Muscle layer of duodenum (tissue), 2 donors: ENCODE measurements at regions not wholly inside any gene's neighbourhood (a gene's known extent, or its start where the extent isn't known, plus 50 kb on each side); places are given as distances from the start of the nearest gene placed in this dataset.
"Not testable (repeated sequence)": the region's sequence is repeated elsewhere in the genome, so short reads cannot be mapped to it uniquely, and the experiment has no call there.

Source experiments
- H3K27ac ChIP-seq: one replicate; pipeline ENCODE4 v1.7.0; 2013; ENCODE audit warnings: mild to moderate bottlenecking, low read length
- H3K27me3 ChIP-seq: one replicate; pipeline ENCODE4 v1.7.0; 2013; ENCODE audit warnings: low read depth, mild to moderate bottlenecking, control low read depth, low read length
- H3K36me3 ChIP-seq, 2 donors: one replicate each; pipeline ENCODE4 v1.7.0; 2013; ENCODE audit warnings: low read length in 2 of 2, control low read depth in 1 of 2, mild to moderate bottlenecking in 1 of 2; ENCODE audit not compliant: insufficient read depth in 2 of 2, control insufficient read depth in 1 of 2
- H3K4me1 ChIP-seq, 2 donors: one replicate each; pipeline ENCODE4 v1.7.0; 2013; ENCODE audit warnings: low read length in 2 of 2, mild to moderate bottlenecking in 2 of 2, control low read depth in 1 of 2, moderate library complexity in 1 of 2; ENCODE audit not compliant: insufficient read depth in 2 of 2, control insufficient read depth in 1 of 2
- H3K4me3 ChIP-seq, 2 donors: one replicate each; pipeline ENCODE4 v1.7.0; 2013; ENCODE audit warnings: low read length in 2 of 2, low read depth in 1 of 2, mild to moderate bottlenecking in 1 of 2
- H3K9me3 ChIP-seq, 2 donors: one replicate each; pipeline ENCODE4 v1.7.0; 2013; ENCODE audit warnings: low read length in 2 of 2, control low read depth in 1 of 2, mild to moderate bottlenecking in 1 of 2; ENCODE audit not compliant: control insufficient read depth in 1 of 2
- donor health status: healthy.

DNA sequence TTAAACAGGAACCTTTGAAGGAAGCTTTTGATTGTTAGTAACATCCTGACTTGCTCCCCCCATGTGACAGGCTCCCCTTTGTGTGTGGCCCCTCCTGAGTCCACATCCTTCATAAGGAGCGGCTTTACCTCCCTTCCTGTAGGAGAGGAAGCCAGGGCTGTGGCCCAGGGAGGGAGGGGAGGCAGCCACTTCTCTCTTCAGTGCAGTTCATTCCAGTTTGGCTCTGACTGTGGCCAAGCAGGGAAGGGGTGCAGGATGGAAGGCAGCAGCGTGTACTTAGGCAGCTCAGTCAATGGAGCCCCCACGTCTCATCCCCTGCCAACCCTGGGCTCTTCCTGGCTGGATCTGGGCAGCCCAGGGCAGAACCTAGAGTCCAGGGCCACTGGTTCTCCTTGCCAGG is 295.2 kb downstream of the QKI start:
- Histone ChIP-seq H3K4me1 (peaks cover 5 to 19% of the 10 kb centered on the region in 2 donors), H3K27me3 (no peaks in the 10 kb centered on the region), H3K27ac (no peak overlapping the region), H3K9me3 (no peaks in the 10 kb centered on the region), H3K4me3 (no peak overlapping the region), H3K36me3 (no peaks in the 10 kb centered on the region)

GRCh38 chr6:163709255-163709654 is 294.7 kb downstream of the QKI start:
- peaks cover 5 to 19% of the 10 kb centered on the region in 2 donors for H3K4me1 ChIP-seq
- no peaks in the 10 kb centered on the region for H3K36me3 ChIP-seq
- H3K9me3 ChIP-seq, result no peaks in the 10 kb centered on the region
- no peak overlapping the region for H3K27ac ChIP-seq
- H3K27me3 ChIP-seq, result no peaks in the 10 kb centered on the region
- H3K4me3 ChIP-seq, result no peak overlapping the region

- Histone ChIP-seq H3K4me1 (peaks cover 5 to 19% of the 10 kb centered on the region in 2 donors), H3K9me3 (no peaks in the 10 kb centered on the region), H3K36me3 (no peaks in the 10 kb centered on the region), H3K4me3 (no peak overlapping the region), H3K27ac (no peak overlapping the region), H3K27me3 (no peaks in the 10 kb centered on the region)
These were observed 293.9 kb downstream of the QKI start for GRCh38 chr6:163708466-163708865.

GRCh38 chr6:163707387-163708355 is 293.2 kb downstream of the QKI start:
- Histone ChIP-seq H3K4me3 (no peak overlapping the region), H3K4me1 (peaks cover 5 to 19% of the 10 kb centered on the region in 2 donors), H3K36me3 (no peaks in the 10 kb centered on the region), H3K9me3 (no peaks in the 10 kb centered on the region), H3K27me3 (no peaks in the 10 kb centered on the region), H3K27ac (no peak overlapping the region)

- H3K27me3 ChIP-seq, result no peaks in the 10 kb centered on the region
- no peaks in the 10 kb centered on the region for H3K9me3 ChIP-seq
- H3K4me3 ChIP-seq, result no peak overlapping the region
- H3K27ac ChIP-seq, result no peak overlapping the region
- H3K4me1 ChIP-seq, result peaks cover 5 to 16% of the 10 kb centered on the region in 2 donors
- no peaks in the 10 kb centered on the region for H3K36me3 ChIP-seq
These were observed 292.1 kb downstream of the QKI start for GRCh38 chr6:163706500-163707087.

GRCh38 chr6:163705923-163706322 is 291.4 kb downstream of the QKI start:
- Histone ChIP-seq H3K36me3 (no peaks in the 10 kb centered on the region), H3K4me1 (peaks cover 3 to 15% of the 10 kb centered on the region in 2 donors), H3K9me3 (no peaks in the 10 kb centered on the region), H3K4me3 (no peak overlapping the region), H3K27ac (no peak overlapping the region), H3K27me3 (no peaks in the 10 kb centered on the region)

GRCh38 chr6:163702736-163703135 is 288.2 kb downstream of the QKI start:
- Histone ChIP-seq H3K36me3 (no peaks in the 10 kb centered on the region), H3K27me3 (no peaks in the 10 kb centered on the region), H3K4me1 (peaks cover 0 to 4% of the 10 kb centered on the region in 2 donors), H3K9me3 (no peaks in the 10 kb centered on the region), H3K27ac (no peak overlapping the region), H3K4me3 (no peak overlapping the region)

DNA sequence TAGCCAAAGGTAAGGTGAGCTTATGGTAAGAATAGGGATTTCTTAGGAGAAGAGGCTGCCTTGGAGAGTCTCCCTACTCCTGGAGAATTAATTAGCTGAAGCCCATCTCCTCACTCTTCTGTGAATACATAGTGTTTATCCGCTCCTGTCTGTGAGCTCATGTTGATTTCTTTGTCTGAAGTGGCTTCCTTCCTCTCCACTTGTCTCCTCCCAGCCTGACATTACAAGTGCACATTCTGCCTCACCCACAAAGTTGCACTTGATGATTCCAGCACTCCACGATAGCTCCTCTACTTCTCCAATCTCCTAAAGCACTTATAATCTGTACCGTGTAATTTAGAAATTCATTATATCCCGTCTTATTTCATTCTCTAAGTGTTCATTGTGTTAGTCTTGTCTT is 287.2 kb downstream of the QKI start:
- no peaks in the 10 kb centered on the region for H3K27me3 ChIP-seq
- H3K4me1 ChIP-seq, result no peaks in the 10 kb centered on the region
- no peak overlapping the region for H3K4me3 ChIP-seq
- H3K9me3 ChIP-seq, result no peaks in the 10 kb centered on the region
- no peak overlapping the region for H3K27ac ChIP-seq
- no peaks in the 10 kb centered on the region for H3K36me3 ChIP-seq

DNA sequence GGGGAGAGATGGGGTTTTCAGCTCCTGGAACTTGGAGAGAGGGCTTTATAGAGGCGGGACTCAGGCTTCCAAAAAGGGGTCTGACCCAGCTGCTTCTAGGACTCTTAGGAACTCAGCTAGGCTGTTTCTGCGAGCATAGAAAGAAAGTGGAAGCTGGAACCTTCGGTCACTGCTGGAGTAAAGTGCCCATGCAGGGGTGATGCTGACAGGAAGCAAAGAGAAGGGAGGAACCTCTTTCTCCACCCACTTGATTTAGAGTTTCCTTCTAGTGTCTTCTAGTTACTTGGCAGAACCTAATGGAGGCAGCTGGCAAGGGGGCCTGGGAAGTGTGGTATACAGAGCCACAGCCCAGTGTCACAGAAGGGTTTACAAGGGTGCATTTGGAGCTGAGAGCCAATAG is 283.6 kb downstream of the QKI start:
- Histone ChIP-seq H3K36me3 (no peaks in the 10 kb centered on the region), H3K4me3 (no peak overlapping the region), H3K9me3 (no peaks in the 10 kb centered on the region), H3K27ac (no peak overlapping the region), H3K27me3 (no peaks in the 10 kb centered on the region), H3K4me1 (no peaks in the 10 kb centered on the region)

- not testable (repeated sequence) for H3K4me3 ChIP-seq, H3K4me1 ChIP-seq
These were observed 281.8 kb downstream of the QKI start for GRCh38 chr6:163696311-163696710.

DNA sequence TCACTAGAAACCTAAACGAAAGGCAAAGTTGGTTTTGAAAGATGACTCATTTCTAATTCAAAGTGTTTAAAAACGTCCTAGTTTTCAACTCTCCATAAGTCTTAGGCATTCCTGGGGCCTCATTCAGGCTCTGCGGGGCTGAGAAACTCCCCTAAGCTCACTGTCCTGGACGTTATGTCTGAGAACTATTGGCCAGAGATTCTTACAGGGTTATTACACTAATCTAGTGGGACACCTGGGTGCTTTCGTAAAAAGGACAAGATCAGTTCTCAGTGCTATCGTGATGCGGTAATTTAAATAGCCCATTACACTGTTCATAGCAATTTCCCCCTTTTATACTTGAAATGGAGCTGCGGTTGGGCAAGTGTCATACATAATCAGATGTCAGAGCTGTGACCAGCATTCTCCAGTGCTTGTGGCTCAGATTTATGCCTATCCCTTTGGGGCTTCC is 280.9 kb downstream of the QKI start:
- Histone ChIP-seq H3K27ac (no peak overlapping the region), H3K27me3 (no peaks in the 10 kb centered on the region), H3K4me1 (no peaks in the 10 kb centered on the region), H3K4me3 (no peak overlapping the region), H3K9me3 (no peaks in the 10 kb centered on the region), H3K36me3 (no peaks in the 10 kb centered on the region)

More at GRCh38 chr6:163696311-163696710, 281.8 kb downstream of the QKI start:
- H3K27me3 ChIP-seq, H3K9me3 ChIP-seq, H3K36me3 ChIP-seq, H3K27ac ChIP-seq: not testable (repeated sequence)
